ENCODE measurements at regions not wholly inside any gene's neighbourhood (a gene's known extent, or its start where the extent isn't known, plus 50 kb on each side); places are given as distances from the start of the nearest gene placed in this dataset.

GRCh38 chr17:45640141-45640850 lies 143.8 kb upstream of the CRHR1 start:
- peak; percentile 79 to 96 (median 92) for TF ChIP-seq CTCF (IDR thresholded peaks at IDR 0.05)
- TF ChIP-seq POLR2A (IDR thresholded peaks at IDR 0.05): no peak
